ENCODE measurements at regions not wholly inside any gene's neighbourhood (a gene's known extent, or its start where the extent isn't known, plus 50 kb on each side); places are given as distances from the start of the nearest gene placed in this dataset.
A peak's percentile ranks its signal among the peaks of the same experiment; 100 is the strongest.

DNA sequence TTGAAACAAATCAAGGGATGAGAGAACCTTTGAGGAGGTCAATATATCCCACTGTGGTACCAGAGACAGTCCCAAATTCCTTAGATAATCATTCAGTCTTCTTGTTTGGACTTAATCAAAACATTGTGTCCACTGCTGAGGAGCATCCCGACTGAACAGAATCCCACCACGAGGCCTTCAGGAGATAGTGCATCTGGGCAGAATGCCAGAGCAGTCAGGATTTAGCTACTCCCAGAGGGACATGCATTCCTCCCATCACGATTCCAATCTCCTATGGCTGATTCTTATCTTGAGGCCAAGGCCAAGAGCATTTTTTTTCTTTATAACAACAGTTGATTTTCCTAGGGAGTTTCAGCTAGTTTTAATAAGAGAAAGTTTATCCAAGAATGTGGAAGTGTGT, 87.4 kb upstream of the COX10 start:
- no peaks in the 10 kb centered on the region for H3K36me3 ChIP-seq (ENCODE audit: insufficient read depth, low read length, poor library complexity, severe bottlenecking)
- no peaks in the 10 kb centered on the region for H3K9me3 ChIP-seq (ENCODE audit: low read depth, low read length, poor library complexity, severe bottlenecking)
- ChIA-PET POLR2A (ENCODE audit: low non-redundant PET) (no interaction called here), CTCF (no interaction called here)
- H3K4me1 ChIP-seq (ENCODE audit: insufficient read depth, low read length, poor library complexity, severe bottlenecking), result no peaks in the 10 kb centered on the region
- TF ChIP-seq, protein P1, sequence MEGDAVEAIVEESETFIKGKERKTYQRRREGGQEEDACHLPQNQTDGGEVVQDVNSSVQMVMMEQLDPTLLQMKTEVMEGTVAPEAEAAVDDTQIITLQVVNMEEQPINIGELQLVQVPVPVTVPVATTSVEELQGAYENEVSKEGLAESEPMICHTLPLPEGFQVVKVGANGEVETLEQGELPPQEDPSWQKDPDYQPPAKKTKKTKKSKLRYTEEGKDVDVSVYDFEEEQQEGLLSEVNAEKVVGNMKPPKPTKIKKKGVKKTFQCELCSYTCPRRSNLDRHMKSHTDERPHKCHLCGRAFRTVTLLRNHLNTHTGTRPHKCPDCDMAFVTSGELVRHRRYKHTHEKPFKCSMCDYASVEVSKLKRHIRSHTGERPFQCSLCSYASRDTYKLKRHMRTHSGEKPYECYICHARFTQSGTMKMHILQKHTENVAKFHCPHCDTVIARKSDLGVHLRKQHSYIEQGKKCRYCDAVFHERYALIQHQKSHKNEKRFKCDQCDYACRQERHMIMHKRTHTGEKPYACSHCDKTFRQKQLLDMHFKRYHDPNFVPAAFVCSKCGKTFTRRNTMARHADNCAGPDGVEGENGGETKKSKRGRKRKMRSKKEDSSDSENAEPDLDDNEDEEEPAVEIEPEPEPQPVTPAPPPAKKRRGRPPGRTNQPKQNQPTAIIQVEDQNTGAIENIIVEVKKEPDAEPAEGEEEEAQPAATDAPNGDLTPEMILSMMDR (conservative IDR thresholded peaks at IDR 0.05; ENCODE audit: low read depth, low read length), result no peak
- no peak for TF ChIP-seq EZH2 (IDR thresholded peaks at IDR 0.05; ENCODE audit: borderline replicate concordance, low read depth, low read length, poor library complexity, severe bottlenecking)
- no peak overlapping the region for H3K4me3 ChIP-seq (ENCODE audit: low read depth, low read length, poor library complexity, severe bottlenecking)
- intact Hi-C loops (cut with micrococcal nuclease; ENCODE audit: unreplicated experiment), result no loop called here
- no TSS peak for BruUV-seq (replicated peaks)
- no peak overlapping the region for H3K27ac ChIP-seq (ENCODE audit: low read depth, low read length, poor library complexity, severe bottlenecking)
- no peaks in the 10 kb centered on the region for H3K27me3 ChIP-seq (replicated peaks; ENCODE audit: insufficient read depth, low read depth, low read length, poor library complexity)
- peak; percentile 12 for DNase-seq (ENCODE audit: low spot score)

- no peak for TF ChIP-seq EZH2 (IDR thresholded peaks at IDR 0.05; ENCODE audit: borderline replicate concordance, low read depth, low read length, poor library complexity, severe bottlenecking)
- TF ChIP-seq, protein P1 (conservative IDR thresholded peaks at IDR 0.05; ENCODE audit: low read depth, low read length), result no peak
- BruUV-seq (replicated peaks), result no TSS peak
- DNase-seq (ENCODE audit: low spot score), result no peak
- no peaks in the 10 kb centered on the region for H3K36me3 ChIP-seq (ENCODE audit: insufficient read depth, low read length, poor library complexity, severe bottlenecking)
- intact Hi-C loops (cut with micrococcal nuclease; ENCODE audit: unreplicated experiment), result no loop called here
- H3K4me3 ChIP-seq (ENCODE audit: low read depth, low read length, poor library complexity, severe bottlenecking), result no peak overlapping the region
- no peaks in the 10 kb centered on the region for H3K4me1 ChIP-seq (ENCODE audit: insufficient read depth, low read length, poor library complexity, severe bottlenecking)
- ChIA-PET POLR2A (ENCODE audit: low non-redundant PET) (no interaction called here), CTCF (no interaction called here)
- no peaks in the 10 kb centered on the region for H3K27me3 ChIP-seq (replicated peaks; ENCODE audit: insufficient read depth, low read depth, low read length, poor library complexity)
- H3K27ac ChIP-seq (ENCODE audit: low read depth, low read length, poor library complexity, severe bottlenecking), result no peak overlapping the region
- H3K9me3 ChIP-seq (ENCODE audit: low read depth, low read length, poor library complexity, severe bottlenecking), result no peaks in the 10 kb centered on the region
Measured at GRCh38 chr17:13984956-13985355, 84.3 kb upstream of the COX10 start.

GRCh38 chr17:13986855-13987254, 82.4 kb upstream of the COX10 start:
- intact Hi-C loops (cut with micrococcal nuclease; ENCODE audit: unreplicated experiment), result no loop called here
- BruUV-seq (replicated peaks), result no TSS peak
- POLR2A ChIA-PET (ENCODE audit: low non-redundant PET), result no interaction called here
- no peaks in the 10 kb centered on the region for H3K27me3 ChIP-seq (replicated peaks; ENCODE audit: insufficient read depth, low read depth, low read length, poor library complexity)
- no peak overlapping the region for H3K27ac ChIP-seq (ENCODE audit: low read depth, low read length, poor library complexity, severe bottlenecking)
- no peaks in the 10 kb centered on the region for H3K4me1 ChIP-seq (ENCODE audit: insufficient read depth, low read length, poor library complexity, severe bottlenecking)
- H3K9me3 ChIP-seq (ENCODE audit: low read depth, low read length, poor library complexity, severe bottlenecking), result no peaks in the 10 kb centered on the region
- CTCF ChIA-PET, result no interaction called here
- H3K36me3 ChIP-seq (ENCODE audit: insufficient read depth, low read length, poor library complexity, severe bottlenecking), result no peaks in the 10 kb centered on the region
- no peak for DNase-seq (ENCODE audit: low spot score)
- no peak for TF ChIP-seq EZH2 (IDR thresholded peaks at IDR 0.05; ENCODE audit: borderline replicate concordance, low read depth, low read length, poor library complexity, severe bottlenecking)
- TF ChIP-seq, protein P1 (conservative IDR thresholded peaks at IDR 0.05; ENCODE audit: low read depth, low read length), result no peak
- no peak overlapping the region for H3K4me3 ChIP-seq (ENCODE audit: low read depth, low read length, poor library complexity, severe bottlenecking)

Measured in A673 (cell line).